HEK293 (cell line): ENCODE measurements at regions not wholly inside any gene's neighbourhood (a gene's known extent, or its start where the extent isn't known, plus 50 kb on each side); places are given as distances from the start of the nearest gene placed in this dataset.

Experiments used
- CTCF ChIP-seq: fragments of 450-650 bp; formaldehyde crosslinking; IDR thresholded peaks from 2 replicates; pipeline ENCODE4 v1.5.1; 2016; ENCODE audit warnings: missing biosample characterization, missing genetic modification characterization
- REST ChIP-seq: fragments of 450-650 bp; formaldehyde crosslinking; IDR thresholded peaks from 2 replicates; pipeline ENCODE4 v1.5.1; 2016; ENCODE audit warnings: missing biosample characterization, missing genetic modification characterization
- ZBTB11 ChIP-seq: fragments of 450-650 bp; formaldehyde crosslinking; conservative IDR thresholded peaks from 2 replicates; pipeline ENCODE4 v1.5.1; 2016; ENCODE audit warnings: low read depth, missing biosample characterization, missing genetic modification characterization

GRCh38 chr6:79385333-79385732 is 150.9 kb upstream of the HMGN3 start:
- no peak for TF ChIP-seq CTCF (tag by site-specific recombination)
- TF ChIP-seq REST, result no peak
- no peak for TF ChIP-seq ZBTB11 (tag by site-specific recombination)
